ENCODE measurements at regions not wholly inside any gene's neighbourhood (a gene's known extent, or its start where the extent isn't known, plus 50 kb on each side); places are given as distances from the start of the nearest gene placed in this dataset.
"Not testable (repeated sequence)": the region's sequence is repeated elsewhere in the genome, so short reads cannot be mapped to it uniquely, and the experiment has no call there.

DNA sequence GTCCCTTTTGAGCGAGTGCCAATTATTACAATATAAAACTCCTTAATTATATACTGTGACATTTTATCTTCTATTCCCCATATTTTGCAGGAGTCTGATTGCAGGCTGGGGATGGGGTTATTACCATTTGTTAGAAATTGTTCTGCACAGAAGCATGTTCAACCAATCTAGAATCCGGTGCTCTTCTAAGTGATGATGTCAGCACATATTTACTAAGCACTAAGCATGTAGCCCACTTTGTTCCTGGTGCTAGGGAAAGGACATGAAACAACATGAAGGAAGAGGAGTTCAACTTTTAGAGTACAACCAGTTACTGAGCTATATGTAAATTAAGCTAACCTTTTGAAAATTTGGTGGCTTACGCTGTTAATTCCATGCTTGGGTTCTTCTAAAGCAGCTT lies 52.8 kb upstream of the IL1RAPL2 start:
- FAIRE-seq (no peak), DNase-seq (ENCODE audit: low spot score) (no peak)

DNA sequence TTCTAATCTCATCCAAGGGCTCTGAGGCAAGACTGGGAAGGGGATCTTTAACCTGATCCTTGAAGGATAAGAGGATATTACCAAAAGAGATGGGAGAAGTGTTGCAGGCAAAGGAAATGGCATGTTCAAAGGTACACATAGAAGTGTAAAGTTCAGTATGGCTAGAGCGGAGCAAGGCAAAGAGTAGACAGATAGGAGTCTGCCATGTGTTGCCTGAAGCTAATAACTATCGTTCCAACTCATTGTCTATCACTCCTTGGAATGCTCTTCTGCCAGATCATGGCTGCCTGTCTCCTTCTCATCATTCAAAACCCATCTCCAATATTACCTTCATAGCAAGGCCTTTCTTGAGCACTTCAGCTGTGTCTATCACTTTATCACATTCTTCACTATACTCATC lies 55.2 kb upstream of the IL1RAPL2 start:
- FAIRE-seq (no peak), DNase-seq (ENCODE audit: low spot score) (no peak)

DNA sequence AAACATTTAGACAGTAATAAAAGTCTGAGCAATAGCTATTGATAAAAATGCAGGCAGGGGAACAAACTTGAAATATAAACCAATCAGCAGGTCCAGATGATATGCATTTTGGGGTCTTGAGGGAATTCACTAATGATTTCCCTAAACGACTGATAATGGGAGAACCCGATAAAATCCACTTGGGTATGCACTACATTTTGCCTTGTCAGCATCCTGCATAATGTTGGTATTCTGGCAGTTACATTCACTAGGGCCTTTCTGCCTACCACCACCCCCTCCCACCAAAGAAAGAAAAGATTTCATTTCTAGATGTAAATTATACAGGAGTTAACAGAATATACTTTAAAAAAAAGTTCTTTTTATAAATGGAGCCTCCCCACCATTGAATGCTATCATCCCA lies 63.5 kb upstream of the IL1RAPL2 start:
- FAIRE-seq = no peak
- DNase-seq (ENCODE audit: low spot score) = no peak

DNA sequence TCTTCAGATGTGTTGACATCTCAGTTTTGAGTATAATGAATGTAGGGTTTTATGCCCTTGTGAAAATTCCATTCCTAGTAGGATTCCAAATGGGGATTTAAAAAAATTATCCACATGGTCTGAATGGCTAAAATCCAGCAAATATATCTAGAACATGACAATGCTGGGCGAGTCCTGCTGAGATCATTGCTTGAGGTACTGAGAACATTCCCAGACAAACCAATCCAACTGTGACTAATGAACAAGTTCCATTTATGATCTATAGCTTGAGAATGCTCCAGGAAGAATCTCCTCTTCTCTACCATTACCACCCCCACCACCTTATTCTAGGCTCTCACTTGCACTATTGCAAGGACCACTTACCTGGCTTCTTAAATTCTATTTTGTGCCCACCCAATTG lies 77.2 kb upstream of the IL1RAPL2 start:
- no peak for FAIRE-seq
- no peak for DNase-seq (ENCODE audit: low spot score)

DNA sequence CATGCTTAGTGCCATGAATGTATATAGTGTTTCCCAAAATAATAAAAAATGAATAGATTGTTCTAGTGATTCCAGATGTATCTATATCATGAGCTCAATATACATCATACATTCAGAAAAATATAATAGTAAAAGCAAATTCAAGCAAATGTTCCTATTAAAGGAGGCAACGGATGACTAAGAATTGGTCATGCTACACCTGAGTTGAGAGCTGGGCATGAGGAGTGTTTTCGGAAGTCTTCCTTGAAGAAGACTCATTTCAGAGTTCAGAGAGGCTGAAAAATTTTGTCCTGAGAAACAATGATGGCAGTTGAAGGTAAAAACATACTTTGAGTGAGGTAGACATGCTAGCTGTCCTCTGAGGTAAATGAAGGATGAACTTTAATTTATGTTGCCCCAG lies 79.3 kb upstream of the IL1RAPL2 start:
- DNase-seq (ENCODE audit: low spot score) = no peak
- FAIRE-seq = no peak

DNA sequence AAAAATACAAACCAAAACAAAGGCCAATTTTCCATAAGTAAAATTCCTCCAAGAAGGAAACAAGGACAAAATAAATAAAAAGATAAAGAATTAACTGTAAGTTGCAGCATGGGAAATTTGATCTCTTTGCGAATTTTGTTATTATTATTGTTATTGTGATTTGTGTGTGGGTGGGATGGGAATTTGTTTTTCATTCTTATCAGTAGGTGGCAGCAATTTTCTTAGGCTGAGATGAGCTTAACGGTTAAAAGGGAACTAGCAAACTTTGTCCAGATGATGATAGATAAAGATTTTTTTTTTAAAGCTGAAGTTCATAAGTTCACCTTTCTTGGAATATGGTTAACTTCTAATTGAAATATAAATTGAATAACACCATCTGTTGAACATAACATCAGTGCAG lies 83.2 kb upstream of the IL1RAPL2 start:
- FAIRE-seq (no peak), DNase-seq (ENCODE audit: low spot score) (no peak)

DNA sequence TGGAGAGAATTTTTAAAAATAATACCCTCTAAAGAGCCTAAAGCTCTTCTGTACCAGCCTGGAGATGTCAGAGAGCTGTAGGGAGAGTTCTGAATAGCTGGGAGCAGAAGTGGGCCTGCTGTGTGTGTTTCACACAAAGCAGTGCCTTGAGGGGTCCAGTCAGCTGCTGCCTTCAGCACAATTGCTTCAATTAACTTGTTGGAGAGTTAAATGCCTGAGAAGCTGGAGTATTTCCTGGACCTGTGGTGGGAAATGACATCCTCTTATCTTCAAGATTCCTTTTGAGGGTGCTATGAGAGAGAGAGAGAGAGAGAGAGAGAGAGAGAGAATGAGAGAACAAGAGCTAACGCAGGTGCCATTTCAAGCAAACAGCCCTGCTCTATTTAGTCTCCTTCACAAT lies 96.2 kb upstream of the IL1RAPL2 start:
- no peak for FAIRE-seq
- DNase-seq (ENCODE audit: low spot score) = no peak

DNA sequence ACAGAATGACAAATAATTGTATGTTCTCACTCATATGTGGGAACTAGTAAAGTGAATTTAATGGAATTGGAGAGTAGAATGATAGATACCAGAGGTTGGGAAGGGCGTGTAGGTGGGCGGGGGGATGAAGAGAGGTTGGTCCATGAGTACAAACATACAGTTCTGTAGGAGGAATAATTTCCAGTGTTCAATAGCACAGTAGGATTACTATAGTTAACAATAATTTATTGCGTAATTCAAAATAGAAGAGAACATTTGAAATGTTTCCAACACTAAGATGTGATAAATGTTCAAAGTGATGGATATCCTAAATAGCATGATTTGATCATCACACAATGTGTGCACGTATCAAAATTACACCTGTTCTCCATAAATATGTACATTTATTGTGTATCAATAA lies 106.2 kb upstream of the IL1RAPL2 start:
- DNase-seq (ENCODE audit: low spot score) (no peak), FAIRE-seq (no peak)

DNA sequence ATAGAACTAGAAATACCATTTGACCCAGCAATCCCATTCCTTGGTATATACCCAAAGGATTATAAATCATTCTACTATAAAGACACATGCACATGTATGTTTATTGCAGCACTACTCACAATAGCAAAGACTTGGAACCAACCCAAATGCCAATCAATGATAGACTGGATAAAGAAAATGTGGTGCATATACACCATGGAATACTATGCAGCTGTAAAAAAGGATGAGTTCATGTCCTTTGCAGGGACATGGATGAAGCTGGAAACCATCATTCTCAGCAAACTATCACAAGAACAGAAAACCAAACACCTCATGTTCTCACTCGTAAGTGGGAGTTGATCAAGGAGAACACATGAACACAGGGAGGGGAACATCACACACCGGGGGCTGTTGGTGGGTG lies 108.9 kb upstream of the IL1RAPL2 start:
- not testable (repeated sequence) for DNase-seq (ENCODE audit: low spot score); FAIRE-seq

DNA sequence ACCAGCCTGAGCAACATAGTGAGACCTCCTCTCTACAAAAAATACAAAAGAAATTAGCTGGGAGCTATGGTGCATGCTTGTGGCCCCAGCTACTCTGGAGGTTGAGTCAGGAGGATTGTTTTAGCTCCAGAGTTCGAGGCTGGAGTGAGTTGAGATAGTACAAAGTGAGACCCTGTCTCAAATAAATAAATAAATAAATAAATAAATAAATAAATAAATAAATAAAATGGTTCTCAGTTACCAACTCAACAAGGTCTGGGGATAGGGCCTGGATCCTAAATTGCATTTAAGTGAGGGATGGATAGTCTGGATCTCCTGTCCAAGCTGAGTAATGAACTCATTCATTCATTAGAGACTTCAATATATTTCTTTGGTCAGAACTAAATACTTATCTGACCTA lies 115.7 kb upstream of the IL1RAPL2 start:
- FAIRE-seq (no peak), DNase-seq (ENCODE audit: low spot score) (no peak)

DNA sequence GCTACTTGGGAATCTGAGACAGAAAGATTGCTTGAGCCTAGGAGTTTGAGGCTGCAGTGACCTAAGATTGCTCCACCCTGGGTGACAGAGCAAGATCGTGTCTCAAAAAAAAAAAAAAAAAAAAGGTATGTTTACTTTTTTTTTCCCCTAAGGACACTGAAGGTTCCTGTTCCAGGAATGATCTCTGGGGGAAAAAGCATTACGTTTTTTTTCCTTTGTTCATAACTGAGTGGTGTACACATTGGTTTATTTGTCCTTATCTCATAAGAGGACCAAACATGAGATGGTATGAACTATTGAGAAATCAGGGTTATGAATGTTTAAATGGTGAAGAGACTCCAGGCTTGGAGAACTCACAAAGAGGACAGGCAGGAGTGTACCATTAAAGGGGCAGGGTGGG lies 120.4 kb upstream of the IL1RAPL2 start:
- DNase-seq (ENCODE audit: low spot score) (no peak), FAIRE-seq (no peak)

DNA sequence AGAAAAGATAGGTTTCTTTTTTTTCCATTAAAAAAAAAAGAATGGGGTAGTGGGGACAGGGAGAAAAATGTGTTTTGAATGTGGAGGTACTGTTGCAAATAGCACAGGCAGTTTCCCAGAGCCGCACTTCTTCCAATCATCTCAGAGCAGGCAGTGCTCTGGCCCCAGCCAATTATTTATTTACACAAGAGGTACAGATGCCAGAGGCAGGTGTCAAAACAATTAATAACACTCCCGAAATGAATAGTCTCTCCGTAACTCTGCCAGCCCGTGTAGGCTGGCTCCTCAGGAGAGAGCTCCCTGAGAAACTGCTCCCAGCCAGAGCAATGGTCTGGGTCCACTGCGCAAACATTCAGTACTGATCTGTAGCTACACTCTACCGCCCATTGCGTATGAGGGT lies 130.8 kb upstream of the IL1RAPL2 start:
- FAIRE-seq (no peak), DNase-seq (ENCODE audit: low spot score) (no peak)

DNA sequence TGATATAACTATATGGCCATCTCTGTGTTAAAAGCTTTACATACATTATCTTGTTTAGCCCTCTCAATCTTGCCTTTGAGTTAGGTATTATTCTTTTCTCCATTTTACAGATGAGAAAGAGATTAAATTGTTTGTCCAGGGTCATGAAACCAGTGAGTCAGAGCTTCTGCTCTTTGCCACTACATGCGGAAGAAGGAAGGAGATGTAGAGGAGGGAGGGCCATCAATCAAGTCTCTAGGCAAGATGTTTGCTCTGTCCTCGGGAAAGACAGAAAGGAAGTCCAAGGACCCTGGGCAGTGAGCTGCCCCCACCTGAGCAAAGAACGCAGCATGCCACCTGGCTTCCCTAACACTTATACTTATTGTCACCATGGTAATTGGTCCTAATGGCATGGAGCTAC lies 133.7 kb upstream of the IL1RAPL2 start:
- FAIRE-seq = no peak
- DNase-seq (ENCODE audit: low spot score) = no peak

DNA sequence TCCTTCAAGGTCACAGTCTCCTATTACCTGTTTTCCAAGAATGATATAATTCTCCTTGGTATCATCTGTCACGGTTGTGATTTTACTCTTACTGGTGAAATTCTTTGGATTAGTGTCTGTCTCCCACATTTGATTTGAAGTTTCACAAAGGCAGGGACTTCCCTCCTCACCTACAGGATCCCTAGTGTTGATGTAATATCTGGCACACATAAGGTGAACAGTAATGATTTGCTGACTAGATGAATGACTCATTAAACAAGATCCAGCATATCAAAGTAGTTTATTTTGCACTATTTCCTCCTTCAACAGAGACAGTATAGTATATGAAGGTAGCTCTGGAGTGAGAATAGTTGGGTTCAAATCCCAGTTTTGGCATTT lies 135.3 kb upstream of the IL1RAPL2 start:
- FAIRE-seq (no peak), DNase-seq (ENCODE audit: low spot score) (no peak)

DNA sequence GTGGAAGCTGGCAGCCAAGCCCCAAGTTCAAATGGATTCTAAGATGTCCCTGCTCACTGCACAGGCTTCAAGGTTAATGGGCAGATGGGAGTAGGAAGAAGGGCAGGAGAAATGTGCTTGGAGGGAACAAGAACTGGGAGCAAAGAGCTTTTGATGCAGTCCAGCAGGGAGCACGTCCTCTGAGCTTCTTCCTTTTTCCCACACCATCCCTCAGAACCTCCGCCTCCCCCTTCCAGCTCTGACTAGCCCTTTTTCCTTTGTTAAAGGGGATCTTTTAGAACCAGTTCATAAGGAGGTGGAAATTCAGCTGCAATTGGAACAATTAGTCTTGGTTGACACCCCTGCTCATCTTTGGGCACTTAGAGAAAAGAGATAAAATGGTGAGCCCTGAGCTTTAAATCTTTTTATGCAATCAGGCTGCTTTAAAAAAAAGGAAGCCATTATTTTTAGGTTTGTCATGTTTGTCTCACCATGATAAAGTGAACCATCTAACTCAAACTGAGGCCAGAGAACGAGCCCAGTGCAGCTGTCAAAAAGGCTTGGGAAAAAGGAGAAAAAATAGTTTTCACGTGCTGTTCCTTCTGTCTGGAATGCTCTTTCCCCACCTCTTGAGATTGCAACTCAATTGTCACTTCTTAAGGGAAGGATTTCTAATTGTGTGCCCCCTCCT lies 135.8 kb upstream of the IL1RAPL2 start:
- DNase-seq (ENCODE audit: low spot score) (no peak), FAIRE-seq (no peak)

DNA sequence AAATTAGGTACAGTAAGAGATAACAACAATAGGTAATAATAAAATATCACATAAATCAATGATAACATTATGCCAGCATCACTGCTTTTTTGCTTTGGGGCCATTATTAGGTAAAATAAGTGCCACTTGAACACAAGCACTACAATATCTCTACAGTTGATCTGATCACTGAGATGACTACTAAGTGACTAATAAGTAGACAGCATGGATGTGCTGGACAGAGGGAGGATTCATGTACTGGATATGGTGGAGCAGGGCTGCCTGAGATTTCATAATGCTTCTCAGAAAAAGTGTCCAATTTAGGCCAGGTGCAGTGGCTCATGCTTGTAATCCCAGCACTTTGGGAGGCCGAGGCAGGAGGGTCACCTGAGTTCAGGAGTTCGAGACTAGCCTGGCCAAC lies 137.8 kb upstream of the IL1RAPL2 start:
- FAIRE-seq (no peak), DNase-seq (ENCODE audit: low spot score) (no peak)

DNA sequence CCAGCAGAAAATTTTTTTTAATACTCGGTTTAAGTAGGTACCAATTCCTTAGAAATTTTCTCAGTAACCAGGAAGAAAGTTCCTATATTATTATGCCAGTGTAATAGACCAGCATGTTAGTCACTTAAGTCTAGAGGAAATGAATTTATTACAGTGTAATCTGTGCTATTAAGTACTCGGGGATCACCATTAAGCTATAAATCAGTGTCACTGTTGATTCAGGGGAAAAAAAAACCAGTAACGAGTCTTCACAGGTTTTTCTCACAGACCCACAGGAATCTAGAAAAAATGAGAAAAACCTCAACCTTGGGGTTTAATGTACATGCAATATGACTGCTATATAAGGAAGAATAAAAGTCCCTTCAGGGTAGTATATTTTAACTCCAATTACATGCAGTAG lies 138.3 kb upstream of the IL1RAPL2 start:
- DNase-seq (ENCODE audit: low spot score) = no peak
- no peak for FAIRE-seq

DNA sequence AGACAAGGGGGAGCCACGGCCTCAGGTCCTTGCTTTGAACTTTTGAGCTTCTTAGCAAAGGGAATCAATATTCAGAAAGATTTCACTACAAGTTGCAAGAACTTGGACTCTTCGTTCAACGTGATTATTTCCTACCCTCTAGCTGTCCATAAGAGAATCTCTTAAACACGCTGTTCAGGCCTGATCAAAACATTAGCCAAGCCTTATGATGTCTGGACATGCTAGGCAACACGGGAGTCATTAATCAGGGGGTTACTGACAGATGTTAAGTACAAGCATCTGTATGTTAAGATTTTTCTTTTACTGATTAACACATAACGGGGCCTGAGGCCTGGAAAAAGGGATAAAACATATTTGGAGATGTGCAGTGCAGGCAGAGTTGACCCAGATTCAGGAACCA lies 138.9 kb upstream of the IL1RAPL2 start:
- DNase-seq (ENCODE audit: low spot score) (no peak), FAIRE-seq (no peak)

DNA sequence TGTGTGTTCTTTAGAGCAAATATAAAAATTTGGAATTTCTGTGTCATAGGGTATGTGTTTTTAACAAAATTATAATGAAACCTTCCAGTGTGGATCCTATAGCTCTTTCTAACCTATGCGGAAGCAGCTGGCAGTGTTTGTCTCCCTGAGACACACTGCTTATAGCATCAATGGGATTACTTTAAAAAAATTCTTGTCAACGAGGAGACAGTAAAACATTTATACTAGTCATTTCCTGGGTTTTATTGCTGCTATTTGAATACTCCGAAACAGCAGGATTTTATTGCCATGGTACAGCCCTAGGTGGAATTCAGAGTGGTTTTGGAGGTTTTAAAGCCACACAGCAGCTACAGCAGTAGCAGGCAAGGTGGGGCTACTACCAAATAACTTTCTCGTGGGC lies 145.1 kb upstream of the IL1RAPL2 start:
- FAIRE-seq (no peak), DNase-seq (ENCODE audit: low spot score) (no peak)

DNA sequence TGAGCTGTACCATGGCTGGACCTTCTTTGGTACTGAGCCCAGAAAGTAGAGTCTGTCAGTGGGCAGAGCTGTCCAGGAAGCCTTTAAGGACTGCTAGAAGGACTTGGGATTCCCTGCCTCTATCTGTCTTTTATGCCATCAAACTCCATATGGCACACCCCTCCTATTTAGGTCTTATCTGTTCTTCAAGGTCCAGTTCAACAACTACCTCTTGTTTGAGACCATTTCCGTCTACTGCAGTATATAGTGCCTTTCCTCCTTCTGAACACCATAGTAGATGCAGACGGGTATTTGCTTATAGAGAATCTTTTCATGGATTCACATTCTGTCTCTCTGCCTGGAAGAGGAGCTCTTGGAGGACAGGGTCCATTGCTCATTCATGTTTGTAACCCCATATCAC lies 146.1 kb upstream of the IL1RAPL2 start:
- FAIRE-seq (no peak), DNase-seq (ENCODE audit: low spot score) (no peak)

DNA sequence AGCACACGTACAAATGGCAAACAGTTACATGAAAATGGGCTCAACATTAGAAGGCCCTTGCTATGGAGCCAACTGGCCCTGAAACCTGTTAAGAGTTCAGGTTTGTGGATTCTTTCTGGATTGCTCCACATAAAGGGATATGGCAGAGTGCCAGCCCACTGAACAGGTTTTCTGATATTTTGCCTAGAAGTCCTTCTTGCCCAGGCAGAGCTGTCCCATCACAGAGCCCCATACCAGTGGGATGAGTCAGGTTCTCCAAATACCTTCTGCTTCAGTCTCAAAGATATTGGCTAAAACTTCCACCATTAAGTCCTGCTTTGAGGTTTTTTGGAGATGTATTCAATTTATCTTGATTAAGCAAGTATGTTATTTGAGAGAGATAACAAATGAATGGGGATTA lies 146.8 kb upstream of the IL1RAPL2 start:
- FAIRE-seq (no peak), DNase-seq (ENCODE audit: low spot score) (no peak)

DNA sequence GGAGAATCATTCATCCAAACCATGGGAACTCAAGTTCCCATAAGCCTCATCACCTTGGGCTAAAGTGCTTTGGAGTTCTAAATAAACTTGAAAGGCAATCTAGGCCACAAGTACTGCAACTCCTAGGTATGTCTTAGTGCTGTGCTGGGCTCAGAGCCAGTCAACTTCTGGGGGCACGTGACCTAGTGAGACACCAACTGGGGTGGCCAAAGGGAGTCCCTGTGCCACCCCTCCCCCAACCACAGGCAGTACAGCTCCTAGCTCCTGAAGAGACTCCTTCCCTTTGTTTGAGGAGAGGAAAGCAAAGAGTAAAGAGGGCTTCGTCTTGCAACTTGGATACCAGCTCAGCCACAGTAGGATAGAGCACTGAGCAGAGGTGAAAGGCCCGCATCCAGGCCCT lies 154.2 kb upstream of the IL1RAPL2 start:
- DNase-seq (ENCODE audit: low spot score) (no peak), FAIRE-seq (no peak)

DNA sequence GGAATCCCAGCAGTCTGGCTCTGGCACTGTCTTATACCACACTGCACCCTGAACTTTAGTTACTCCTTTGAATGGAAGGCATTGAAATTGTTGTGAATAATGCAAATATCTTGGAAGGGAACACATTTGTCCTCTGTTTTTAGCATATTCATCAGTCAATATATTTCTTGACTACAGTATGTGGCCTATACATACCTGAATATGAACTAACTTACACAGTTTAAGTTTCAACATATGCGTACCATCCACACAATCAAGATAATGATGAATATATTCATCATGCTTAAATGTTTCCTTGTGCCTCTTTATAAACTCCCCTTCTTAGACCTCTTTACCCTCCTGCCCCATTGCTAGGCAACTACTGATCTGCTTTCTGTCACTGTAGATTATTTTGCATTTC lies 145.7 kb upstream of the ESX1 start:
- DNase-seq (ENCODE audit: low spot score) (no peak), FAIRE-seq (no peak)

DNA sequence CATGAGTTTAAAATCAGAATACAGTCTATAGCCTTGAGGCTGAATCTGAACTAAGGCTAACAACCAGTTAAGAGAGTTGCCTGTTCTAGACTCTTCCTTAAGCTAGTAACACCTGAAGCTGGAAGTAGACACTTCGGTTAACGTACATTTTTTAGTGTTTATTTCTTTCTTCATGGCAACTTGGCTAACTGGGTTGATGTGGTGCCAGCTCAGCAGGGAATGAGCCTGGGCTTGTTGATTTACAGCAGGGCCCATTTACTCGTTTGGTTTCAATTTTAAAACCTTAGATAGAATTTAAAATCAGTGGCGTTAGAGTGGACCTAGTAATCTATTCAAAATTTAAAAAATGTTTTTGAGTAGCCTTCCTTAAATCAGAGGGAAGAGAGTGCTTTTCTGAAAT lies 137.6 kb upstream of the ESX1 start:
- no peak for DNase-seq (ENCODE audit: low spot score)
- no peak for FAIRE-seq
